PFSK-1 (cell line): ENCODE measurements at regions not wholly inside any gene's neighbourhood (a gene's known extent, or its start where the extent isn't known, plus 50 kb on each side); places are given as distances from the start of the nearest gene placed in this dataset.

Experiments used
- FOXP2 ChIP-seq: optimal IDR thresholded peaks from 2 replicates; pipeline ENCODE3; 2011; ENCODE audit warnings: borderline replicate concordance, control low read depth, inconsistent platforms; ENCODE audit not compliant: insufficient read depth; ENCODE audit errors: extremely low read length, extremely low read depth
- POLR2AphosphoS5 ChIP-seq: IDR thresholded peaks from 2 replicates; pipeline ENCODE4 v1.6.1; 2012; ENCODE audit warnings: low read depth, mild to moderate bottlenecking, control low read depth, low read length, moderate library complexity
- SIN3A ChIP-seq: IDR thresholded peaks from 2 replicates; pipeline ENCODE4 v1.6.1; 2012; ENCODE audit warnings: mild to moderate bottlenecking, low read length, moderate library complexity, borderline replicate concordance; ENCODE audit not compliant: insufficient read depth
- TAF1 ChIP-seq: IDR thresholded peaks from 2 replicates; pipeline ENCODE4 v1.6.1; 2012; ENCODE audit warnings: low read length, control low read depth, borderline replicate concordance; ENCODE audit not compliant: insufficient read depth
- TF ChIP-seq, protein P1 (sequence below), 2 experiments: IDR thresholded peaks; 2 replicates each; pipeline versions ENCODE4 v1.6.1 to v1.8.0; 2011 to 2012; ENCODE audit warnings: low read depth in 2 of 2, low read length in 2 of 2, control low read depth in 1 of 2, inconsistent platforms in 1 of 2, mild to moderate bottlenecking in 1 of 2, moderate library complexity in 1 of 2; ENCODE audit not compliant: insufficient read depth in 1 of 2

DNA sequence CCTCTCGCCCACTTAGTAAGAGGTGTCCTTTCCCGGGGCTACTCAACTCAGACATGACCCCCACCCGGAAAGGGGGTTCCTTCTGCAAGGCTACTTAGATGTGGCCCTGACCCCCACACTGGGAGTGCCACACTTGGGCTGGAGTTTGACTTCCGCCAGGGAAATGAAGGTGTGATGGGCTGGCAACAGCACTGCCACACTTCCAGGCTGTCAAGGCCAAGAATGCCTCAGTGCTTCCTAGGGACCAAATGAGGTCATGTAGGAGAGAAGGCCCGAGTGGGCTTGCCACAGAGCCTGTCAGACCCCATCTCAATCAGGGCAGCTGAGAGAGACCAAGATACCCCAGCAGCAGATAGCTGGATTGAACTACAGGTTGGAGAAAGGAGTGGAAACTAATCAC is 55.5 kb downstream of the DRD1 start:
- no peak for TF ChIP-seq TAF1
- TF ChIP-seq, protein P1, sequence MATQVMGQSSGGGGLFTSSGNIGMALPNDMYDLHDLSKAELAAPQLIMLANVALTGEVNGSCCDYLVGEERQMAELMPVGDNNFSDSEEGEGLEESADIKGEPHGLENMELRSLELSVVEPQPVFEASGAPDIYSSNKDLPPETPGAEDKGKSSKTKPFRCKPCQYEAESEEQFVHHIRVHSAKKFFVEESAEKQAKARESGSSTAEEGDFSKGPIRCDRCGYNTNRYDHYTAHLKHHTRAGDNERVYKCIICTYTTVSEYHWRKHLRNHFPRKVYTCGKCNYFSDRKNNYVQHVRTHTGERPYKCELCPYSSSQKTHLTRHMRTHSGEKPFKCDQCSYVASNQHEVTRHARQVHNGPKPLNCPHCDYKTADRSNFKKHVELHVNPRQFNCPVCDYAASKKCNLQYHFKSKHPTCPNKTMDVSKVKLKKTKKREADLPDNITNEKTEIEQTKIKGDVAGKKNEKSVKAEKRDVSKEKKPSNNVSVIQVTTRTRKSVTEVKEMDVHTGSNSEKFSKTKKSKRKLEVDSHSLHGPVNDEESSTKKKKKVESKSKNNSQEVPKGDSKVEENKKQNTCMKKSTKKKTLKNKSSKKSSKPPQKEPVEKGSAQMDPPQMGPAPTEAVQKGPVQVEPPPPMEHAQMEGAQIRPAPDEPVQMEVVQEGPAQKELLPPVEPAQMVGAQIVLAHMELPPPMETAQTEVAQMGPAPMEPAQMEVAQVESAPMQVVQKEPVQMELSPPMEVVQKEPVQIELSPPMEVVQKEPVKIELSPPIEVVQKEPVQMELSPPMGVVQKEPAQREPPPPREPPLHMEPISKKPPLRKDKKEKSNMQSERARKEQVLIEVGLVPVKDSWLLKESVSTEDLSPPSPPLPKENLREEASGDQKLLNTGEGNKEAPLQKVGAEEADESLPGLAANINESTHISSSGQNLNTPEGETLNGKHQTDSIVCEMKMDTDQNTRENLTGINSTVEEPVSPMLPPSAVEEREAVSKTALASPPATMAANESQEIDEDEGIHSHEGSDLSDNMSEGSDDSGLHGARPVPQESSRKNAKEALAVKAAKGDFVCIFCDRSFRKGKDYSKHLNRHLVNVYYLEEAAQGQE (IDR thresholded peaks at IDR 0.05; ENCODE audit: insufficient read depth in 1 of 2, low read depth in 2 of 2, low read length in 2 of 2) = no peak

DNA sequence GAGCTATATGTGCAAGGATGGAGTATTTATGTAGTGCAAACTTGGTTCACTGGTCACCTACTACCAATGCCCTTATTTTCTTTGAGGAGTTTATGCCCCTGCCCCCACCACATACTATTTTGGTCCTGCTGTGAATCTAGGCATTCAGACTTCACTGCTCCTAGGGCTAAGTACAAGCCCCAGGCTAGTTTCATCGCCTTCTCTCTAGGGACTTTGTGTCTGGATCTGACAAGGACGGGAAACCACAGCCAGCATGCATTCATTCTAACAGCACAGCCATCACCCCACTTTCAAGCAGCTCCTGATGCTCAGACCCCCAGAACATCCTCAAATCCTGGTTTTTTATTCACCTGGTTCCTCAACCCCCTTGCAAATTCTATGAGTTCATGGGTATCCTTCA is 56.8 kb downstream of the DRD1 start:
- TF ChIP-seq FOXP2 = no peak
- TF ChIP-seq, protein P1 (IDR thresholded peaks at IDR 0.05; ENCODE audit: insufficient read depth in 1 of 2, low read depth in 2 of 2, low read length in 2 of 2) = no peak
- no peak for TF ChIP-seq TAF1
- no peak for TF ChIP-seq SIN3A
- no peak for TF ChIP-seq POLR2AphosphoS5

DNA sequence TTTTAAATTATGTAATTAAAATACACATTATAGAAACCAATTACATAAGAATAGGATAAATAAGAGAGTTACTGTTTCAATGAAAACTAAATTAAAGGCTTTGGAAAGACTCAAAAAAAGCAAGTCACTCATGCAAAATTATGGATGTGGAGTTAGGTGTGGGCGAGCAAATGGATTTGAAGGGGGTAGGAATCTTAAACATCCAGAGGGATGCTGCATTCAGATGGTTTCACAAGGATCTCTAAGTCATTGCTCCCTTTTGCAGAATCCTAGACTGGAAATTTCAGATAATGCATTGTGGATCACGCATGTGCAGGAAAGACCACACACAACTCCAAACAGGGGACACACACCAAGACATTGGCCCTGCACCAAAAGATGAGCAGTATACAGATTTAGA is 57.5 kb downstream of the DRD1 start:
- TF ChIP-seq TAF1 (no peak), FOXP2 (no peak), SIN3A (no peak), POLR2AphosphoS5 (no peak)
- TF ChIP-seq, protein P1 (IDR thresholded peaks at IDR 0.05; ENCODE audit: insufficient read depth in 1 of 2, low read depth in 2 of 2, low read length in 2 of 2) = no peak

- no peak for TF ChIP-seq TAF1
- no peak for TF ChIP-seq POLR2AphosphoS5
- no peak for TF ChIP-seq FOXP2
- TF ChIP-seq SIN3A = no peak
These were observed 58.2 kb downstream of the DRD1 start for GRCh38 chr5:175385691-175386362.

DNA sequence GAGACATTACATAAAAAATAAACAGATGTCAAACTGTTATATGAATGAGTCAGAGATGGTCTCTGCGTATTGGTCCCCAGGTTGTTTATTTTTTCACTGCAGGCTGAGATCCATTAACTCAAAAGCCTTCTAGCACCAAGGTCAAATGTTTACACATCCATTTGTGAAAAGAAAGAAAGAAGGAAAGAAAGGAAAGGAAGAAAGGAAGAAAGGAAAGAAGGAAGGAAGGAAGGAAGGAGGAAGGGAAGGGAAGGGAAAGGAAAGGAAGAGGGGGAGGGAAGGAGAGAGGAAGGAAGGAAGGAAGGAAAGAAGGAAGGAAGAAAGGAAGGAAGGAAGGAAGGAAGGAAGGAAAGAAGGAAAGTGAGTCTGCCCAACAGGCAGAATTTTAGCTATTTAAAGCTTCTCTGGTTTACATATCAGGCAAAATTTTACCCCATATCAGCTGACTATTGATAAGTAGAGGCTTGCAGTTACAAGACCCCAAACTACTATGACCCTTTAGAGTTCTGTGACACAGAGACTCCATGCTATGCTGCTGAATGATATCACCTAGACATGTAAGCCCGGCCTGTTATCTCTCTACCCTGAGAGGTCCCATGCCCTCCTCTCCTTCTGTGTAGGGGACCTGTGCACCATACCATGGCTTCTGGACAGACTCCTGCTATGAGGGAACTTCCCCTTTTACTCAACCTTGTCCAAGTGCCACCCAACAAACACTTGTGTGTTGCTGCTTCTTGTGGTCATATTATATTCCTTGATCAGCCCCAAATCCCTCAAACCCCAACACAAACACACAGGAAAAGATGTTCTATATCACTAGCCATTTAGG is 59.0 kb downstream of the DRD1 start:
- TF ChIP-seq, protein P1 (IDR thresholded peaks at IDR 0.05; ENCODE audit: insufficient read depth in 1 of 2, low read depth in 2 of 2, low read length in 2 of 2) = no peak
- TF ChIP-seq POLR2AphosphoS5 (no peak), TAF1 (no peak), FOXP2 (no peak), SIN3A (no peak)
